Transverse colon (tissue), 4 donors: ENCODE measurements at regions not wholly inside any gene's neighbourhood (a gene's known extent, or its start where the extent isn't known, plus 50 kb on each side); places are given as distances from the start of the nearest gene placed in this dataset.

Experiments
- DNase-seq: peaks from one replicate; pipeline ENCODE4 v3.0.0-alpha.2; 2019
- H3K27ac ChIP-seq, 4 donors: fragments of 200-600 bp; sonication (generic); 2 replicates each; pipeline ENCODE4 v1.5.1; 2016 to 2018; ENCODE audit warnings: inconsistent platforms in 4 of 4
- H3K27me3 ChIP-seq: fragments of 200-600 bp; sonication (generic); 2 replicates; pipeline ENCODE4 v1.5.1; 2017; ENCODE audit warnings: inconsistent platforms
- H3K36me3 ChIP-seq, 4 donors: fragments of 200-600 bp; sonication (generic); 2 replicates each; pipeline ENCODE4 v1.5.1; 2017 to 2019; ENCODE audit warnings: inconsistent platforms in 4 of 4
- H3K4me1 ChIP-seq, 4 donors: fragments of 200-600 bp; sonication (generic); 2 replicates each; pipeline ENCODE4 v1.5.1; 2017 to 2020; ENCODE audit warnings: inconsistent platforms in 4 of 4
- H3K4me3 ChIP-seq, 4 donors: fragments of 200-600 bp; sonication (generic); 1 replicate in 1 of 4; 2 replicates in 3 of 4; pipeline versions ENCODE4 v1.5.1 to v1.6.1; 2017 to 2019; ENCODE audit warnings: inconsistent platforms in 4 of 4
- H3K9me3 ChIP-seq, 2 donors: fragments of 200-600 bp; sonication (generic); 2 replicates each; pipeline ENCODE4 v1.5.1; 2017 to 2019; ENCODE audit warnings: inconsistent platforms in 2 of 2
- CTCF ChIP-seq, 5 experiments: fragments of 200-600 bp in 3 of 5; fragments of 450-650 bp in 2 of 5; sonication (generic) in 3 of 5; IDR thresholded peaks; 1 replicate in 2 of 5; 2 replicates in 3 of 5; pipeline ENCODE4 v1.5.1; 2016 to 2017; ENCODE audit warnings: antibody characterized with exemption in 5 of 5, inconsistent platforms in 3 of 5, mild to moderate bottlenecking in 2 of 5, moderate library complexity in 1 of 5
- EP300 ChIP-seq: sonication (generic); formaldehyde crosslinking; IDR thresholded peaks from one replicate; pipeline ENCODE4 v1.6.1; 2017; ENCODE audit warnings: antibody characterized with exemption, low read depth
- POLR2A ChIP-seq: fragments of 450-650 bp; IDR thresholded peaks from one replicate; pipeline ENCODE4 v1.6.1; 2016; ENCODE audit warnings: antibody characterized with exemption, mild to moderate bottlenecking, moderate library complexity
- POLR2AphosphoS5 ChIP-seq, 3 donors: sonication (generic); formaldehyde crosslinking; IDR thresholded peaks; one replicate each; pipeline ENCODE4 v1.6.1; 2016; ENCODE audit warnings: antibody characterized with exemption in 3 of 3
- WGBS, 2 donors: methylation state at CpG; one replicate each; pipeline ENCODE4 v1.1.5; 2018; ENCODE audit warnings: low coverage in 1 of 2; 5-methylcytosine and 5-hydroxymethylcytosine counted together
- in situ Hi-C, 4 donors: fragments of 200-750 bp; cut with MboI; loops; one replicate each; pipeline versions ENCODE4 v1.15.0 to v1.15.1; 2017; ENCODE audit warnings: low sequenced_read_pairs in 3 of 4, low pct_ligation_motif_present in 1 of 4, low pct_unique_long_range_greater_than_20kb in 1 of 4
- intact Hi-C: fragments of 100-400 bp; cut with DNase I; formaldehyde crosslinking; loops from one replicate; pipeline ENCODE4 v1.15.1; 2023; ENCODE audit warnings: low total_unique reads

GRCh38 chr4:111921714-111922113, 223.5 kb upstream of the FAM241A start:
- DNase-seq = no peak
- no peak overlapping the region for H3K4me3 ChIP-seq
- intact Hi-C loops (no loop called here), in situ Hi-C loops (no loop called here)
- no peaks in the 10 kb centered on the region for H3K27me3 ChIP-seq
- 62 to 75% methylated on average over 3 of the region's 3 CpGs for WGBS, 2 donors
- no peak overlapping the region for H3K27ac ChIP-seq
- no peaks in the 10 kb centered on the region for H3K9me3 ChIP-seq
- TF ChIP-seq CTCF (IDR thresholded peaks at IDR 0.05) (no peak), POLR2A (no peak), EP300 (no peak), POLR2AphosphoS5 (IDR thresholded peaks at IDR 0.05) (no peak)
- no peaks in the 10 kb centered on the region for H3K4me1 ChIP-seq
- no peaks in the 10 kb centered on the region for H3K36me3 ChIP-seq

GRCh38 chr4:111923786-111924185, 221.5 kb upstream of the FAM241A start:
- Histone ChIP-seq H3K4me1 (no peaks in the 10 kb centered on the region), H3K9me3 (no peaks in the 10 kb centered on the region), H3K27ac (no peak overlapping the region), H3K36me3 (no peaks in the 10 kb centered on the region), H3K27me3 (no peaks in the 10 kb centered on the region), H3K4me3 (no peak overlapping the region)
- in situ Hi-C loops (no loop called here), intact Hi-C loops (no loop called here)
- TF ChIP-seq EP300 = no peak
- no peak for TF ChIP-seq POLR2A
- TF ChIP-seq CTCF (IDR thresholded peaks at IDR 0.05) = no peak
- no peak for TF ChIP-seq POLR2AphosphoS5 (IDR thresholded peaks at IDR 0.05)
- 81 to 82% methylated on average over 6 of the region's 6 CpGs for WGBS, 2 donors
- no peak for DNase-seq

GRCh38 chr4:111924696-111925095, 220.6 kb upstream of the FAM241A start:
- intact Hi-C loops (no loop called here), in situ Hi-C loops (loop anchor here in 1 of 4 donors (25.0 kb wide), 1 partner anchor 287 kb away; no protein-coding TSS in a partner anchor)
- H3K27ac ChIP-seq = no peak overlapping the region
- H3K36me3 ChIP-seq = no peaks in the 10 kb centered on the region
- DNase-seq = no peak
- 94 to 100% methylated on average over 1 of the region's 1 CpG for whole genome bisulfite sequencing, 2 donors
- H3K4me3 ChIP-seq = no peak overlapping the region
- H3K27me3 ChIP-seq = no peaks in the 10 kb centered on the region
- TF ChIP-seq POLR2A = no peak
- TF ChIP-seq CTCF (IDR thresholded peaks at IDR 0.05) = no peak
- no peak for TF ChIP-seq POLR2AphosphoS5 (IDR thresholded peaks at IDR 0.05)
- TF ChIP-seq EP300 = no peak
- no peaks in the 10 kb centered on the region for H3K9me3 ChIP-seq
- no peaks in the 10 kb centered on the region for H3K4me1 ChIP-seq

- 54 to 65% methylated on average over 2 of the region's 2 CpGs for WGBS, 2 donors
- in situ Hi-C loops (loop anchor here in 2 of 4 donors (10.0 to 25.0 kb wide), 2 partner anchors 104 to 293 kb away; no protein-coding TSS in a partner anchor), intact Hi-C loops (no loop called here)
- Histone ChIP-seq H3K27me3 (peaks cover 8% of the 10 kb centered on the region), H3K9me3 (no peaks in the 10 kb centered on the region), H3K4me3 (no peak overlapping the region), H3K27ac (no peak overlapping the region), H3K36me3 (no peaks in the 10 kb centered on the region), H3K4me1 (no peaks in the 10 kb centered on the region)
- no peak for DNase-seq
- TF ChIP-seq POLR2AphosphoS5 (IDR thresholded peaks at IDR 0.05) (no peak), EP300 (no peak), POLR2A (no peak), CTCF (IDR thresholded peaks at IDR 0.05) (no peak)
These were observed 214.6 kb upstream of the FAM241A start for GRCh38 chr4:111930659-111931058.
